Caki2 (cell line): ENCODE measurements at regions not wholly inside any gene's neighbourhood (a gene's known extent, or its start where the extent isn't known, plus 50 kb on each side); places are given as distances from the start of the nearest gene placed in this dataset.

ENCODE experiments used
- DNase-seq: peaks from one replicate; pipeline ENCODE4 v3.0.0-alpha.2; 2015; ENCODE audit warnings: low read depth
- in situ Hi-C: cut with HindIII; loops from 2 replicates; pipeline ENCODE4 v1.10.0; 2016; ENCODE audit warnings: low sequenced_read_pairs, low pct_unique_long_range_greater_than_20kb, mixed read lengths

DNA sequence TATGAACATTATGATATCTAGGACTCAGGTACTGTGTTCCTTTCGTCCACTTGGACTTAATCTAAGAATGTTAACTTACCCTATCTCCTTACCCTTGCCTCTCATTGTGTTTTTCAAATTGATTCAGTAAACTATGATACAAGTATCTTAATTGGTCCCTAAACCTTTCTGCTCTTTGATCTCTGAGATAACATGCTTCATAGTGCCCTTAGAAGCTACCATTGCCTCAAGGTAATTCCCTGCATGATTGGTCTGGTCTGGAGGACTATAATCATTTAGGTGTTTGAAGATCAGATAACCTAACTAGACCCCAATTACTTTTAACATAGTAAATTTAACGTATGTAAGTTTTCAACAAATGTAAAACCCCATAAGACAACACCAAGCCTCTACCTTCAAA is 169.9 kb upstream of the NBEA start:
- DNase-seq, result no peak
- in situ Hi-C loops, result no loop called here

DNA sequence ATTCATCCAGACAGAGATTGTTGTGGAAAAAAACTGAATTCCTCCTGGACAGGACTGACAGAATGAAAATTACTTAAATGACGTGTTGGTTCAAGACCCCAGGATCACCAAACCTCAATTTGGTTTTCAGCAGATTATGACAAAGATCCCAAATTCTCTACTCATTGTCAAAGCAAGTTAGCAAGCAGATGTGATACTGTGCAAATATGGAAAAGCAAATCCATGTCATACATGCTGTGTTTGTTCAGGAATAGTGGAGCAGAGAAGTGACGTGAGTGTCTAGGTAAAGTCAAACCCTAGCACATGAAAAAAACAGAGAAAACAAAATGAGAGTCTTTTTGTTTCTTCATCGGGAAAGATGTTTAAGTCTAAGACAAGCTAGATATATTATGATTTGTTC is 169.2 kb upstream of the NBEA start:
- DNase-seq, result no peak
- in situ Hi-C loops, result no loop called here

DNA sequence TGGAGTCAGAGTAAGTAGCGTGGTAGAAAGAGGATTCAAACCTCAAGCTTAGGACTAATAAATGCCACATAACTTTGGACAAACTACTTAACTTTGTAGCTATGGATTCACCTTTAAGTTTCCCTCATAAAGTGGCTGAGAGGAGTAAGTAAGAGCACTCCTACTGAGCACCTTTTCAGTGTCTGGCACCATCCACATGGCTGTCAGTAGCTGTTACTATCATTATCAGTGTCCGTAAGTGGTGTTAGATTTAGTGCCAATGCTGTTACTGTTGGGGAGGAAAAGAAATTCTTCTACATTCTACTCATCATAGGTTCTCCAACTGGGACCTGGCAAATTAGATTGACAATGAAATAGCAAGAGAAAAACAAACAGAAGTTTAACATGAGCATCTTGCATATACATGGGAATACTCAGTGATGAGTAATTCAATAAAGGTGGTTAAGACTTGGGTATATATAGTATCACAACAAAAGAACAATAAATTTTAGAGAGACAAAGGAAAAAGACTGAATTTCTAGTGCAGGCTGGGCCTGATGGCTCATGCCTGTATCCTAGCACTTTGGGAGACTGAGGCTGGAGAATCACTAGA is 165.6 kb upstream of the NBEA start:
- in situ Hi-C loops, result no loop called here
- DNase-seq, result no peak

DNA sequence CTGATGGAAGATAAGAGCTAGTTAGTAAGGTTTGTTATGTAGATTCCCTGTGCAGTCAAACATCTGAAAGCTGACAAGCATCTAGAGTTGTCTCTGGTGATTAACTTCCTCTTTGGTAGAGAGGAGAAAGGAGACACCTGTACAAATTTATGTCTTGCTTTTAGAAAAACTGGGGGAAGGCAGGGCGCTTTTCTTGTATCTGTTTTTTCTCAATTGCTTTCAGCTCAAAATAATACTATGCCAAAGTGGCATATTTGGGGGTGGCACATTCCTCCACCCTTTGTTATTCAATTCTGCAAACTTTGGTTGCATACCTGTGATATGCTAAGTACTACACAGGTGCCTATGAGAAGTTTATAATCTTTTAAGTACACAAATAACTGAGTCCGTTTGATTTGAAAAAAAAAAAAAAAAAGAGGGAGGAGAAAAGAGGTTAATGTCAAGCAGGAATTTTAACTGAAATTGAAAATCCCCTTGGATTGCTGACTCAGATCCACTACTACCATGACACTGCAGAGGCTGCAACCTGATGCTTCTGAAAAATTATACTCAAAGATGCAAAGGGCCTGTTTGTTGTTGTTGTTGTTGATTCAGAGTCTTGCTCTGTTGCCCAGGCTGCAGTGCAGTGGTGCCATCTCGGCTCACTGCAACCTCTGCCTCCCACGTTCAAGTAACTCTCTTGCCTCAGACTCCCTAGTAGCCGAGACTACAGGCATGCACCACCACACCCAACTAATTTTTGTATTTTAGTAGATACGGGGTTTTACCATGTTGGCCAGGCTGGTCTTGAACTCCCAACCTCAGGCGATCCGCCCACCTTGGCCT is 164.8 kb upstream of the NBEA start:
- no peak for DNase-seq
- in situ Hi-C loops, result no loop called here

DNA sequence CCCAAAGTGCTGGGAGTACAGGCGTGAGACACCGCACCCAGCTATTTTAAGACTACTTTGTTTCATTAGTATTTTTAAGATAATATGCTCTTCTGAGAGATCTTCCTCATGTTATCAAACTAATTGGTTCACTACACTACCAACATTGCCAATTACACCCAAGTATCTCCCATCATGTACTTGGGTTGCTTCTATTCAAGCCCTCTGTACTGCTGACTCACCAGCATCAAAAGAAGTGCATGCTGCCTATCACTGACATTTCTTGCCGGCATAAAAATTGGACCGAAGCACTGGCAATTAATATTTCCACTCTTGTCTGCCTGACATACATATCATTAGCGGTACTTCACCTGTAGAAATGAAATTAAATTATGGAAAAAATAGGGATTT is 164.2 kb upstream of the NBEA start:
- no peak for DNase-seq
- in situ Hi-C loops, result no loop called here

DNA sequence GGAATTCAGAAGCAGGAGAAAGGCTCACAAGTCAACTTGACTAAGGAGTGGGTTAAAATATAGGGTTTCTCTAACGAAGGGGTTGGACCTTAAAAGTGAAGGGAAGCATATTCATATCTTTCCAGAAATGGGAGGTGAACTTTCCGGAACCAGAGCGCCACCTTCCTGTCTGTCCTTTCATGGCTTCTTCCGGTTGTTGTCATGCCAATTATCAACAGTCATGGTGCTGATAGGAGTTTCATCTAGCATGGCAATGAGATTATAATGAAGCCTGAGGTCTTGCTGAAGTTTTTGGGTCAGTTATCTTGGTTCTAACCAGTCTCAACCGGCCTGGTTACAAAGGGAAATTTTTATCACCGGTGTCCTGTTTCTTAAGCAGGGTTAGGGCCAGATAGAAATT is 162.9 kb upstream of the NBEA start:
- in situ Hi-C loops, result no loop called here
- DNase-seq, result no peak

DNA sequence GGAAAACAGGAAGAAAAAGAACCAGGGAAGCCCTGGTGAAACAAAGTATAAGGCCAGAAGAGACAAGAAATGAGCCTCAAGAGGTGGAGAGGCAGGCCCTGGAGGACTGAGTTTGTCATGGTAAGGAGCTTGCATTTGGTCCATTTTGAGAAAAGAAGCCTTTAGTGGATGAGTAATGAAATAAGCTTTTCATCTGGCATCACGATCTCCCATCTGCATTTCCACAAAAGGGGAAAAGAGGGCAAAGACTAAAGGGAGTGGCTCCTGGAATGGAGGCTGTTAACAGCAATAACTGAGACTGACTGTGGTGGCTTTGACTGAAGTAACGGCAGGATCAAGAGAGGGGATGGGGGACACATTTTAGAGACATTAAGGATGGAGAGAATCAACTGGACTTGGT is 148.8 kb upstream of the NBEA start:
- in situ Hi-C loops, result no loop called here
- DNase-seq, result no peak

DNA sequence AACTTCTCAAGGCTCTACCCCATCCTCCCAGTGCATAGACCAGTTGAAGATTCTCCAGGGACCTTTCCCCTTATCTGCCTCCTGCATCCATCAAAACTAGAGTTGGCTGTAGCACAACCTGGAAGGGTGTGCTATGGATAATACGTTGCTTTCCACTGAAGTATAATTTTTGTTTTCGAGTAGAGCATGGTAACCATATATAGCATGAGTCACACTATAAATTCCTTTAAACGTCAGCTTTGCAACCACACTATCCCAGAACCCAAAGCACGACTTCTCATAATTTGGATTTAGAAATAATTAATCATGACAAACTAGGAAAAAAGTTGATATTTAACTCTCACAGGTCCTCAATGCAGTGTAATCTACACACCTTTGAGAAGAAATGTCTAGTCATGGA is 138.3 kb upstream of the NBEA start:
- no peak for DNase-seq
- in situ Hi-C loops, result no loop called here

DNA sequence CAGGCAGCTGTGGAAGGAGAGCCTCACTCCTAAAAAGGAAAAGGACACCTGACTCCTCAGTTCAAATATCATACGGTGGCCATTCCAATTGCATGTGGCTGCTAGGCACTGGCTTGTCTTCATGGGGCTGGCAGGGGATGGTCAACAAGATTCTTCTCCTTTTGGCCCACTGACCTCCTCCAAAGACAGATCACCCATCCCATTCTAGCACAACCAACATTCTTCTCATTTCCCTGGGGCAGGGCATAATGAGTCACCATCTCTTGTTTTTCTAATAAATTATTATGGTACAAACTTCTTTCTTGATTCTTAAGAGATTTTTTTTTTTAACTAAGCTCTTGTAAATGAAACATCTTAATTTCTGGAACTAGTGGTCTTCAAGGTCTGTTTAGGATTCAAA is 136.7 kb upstream of the NBEA start:
- in situ Hi-C loops, result no loop called here
- no peak for DNase-seq

DNA sequence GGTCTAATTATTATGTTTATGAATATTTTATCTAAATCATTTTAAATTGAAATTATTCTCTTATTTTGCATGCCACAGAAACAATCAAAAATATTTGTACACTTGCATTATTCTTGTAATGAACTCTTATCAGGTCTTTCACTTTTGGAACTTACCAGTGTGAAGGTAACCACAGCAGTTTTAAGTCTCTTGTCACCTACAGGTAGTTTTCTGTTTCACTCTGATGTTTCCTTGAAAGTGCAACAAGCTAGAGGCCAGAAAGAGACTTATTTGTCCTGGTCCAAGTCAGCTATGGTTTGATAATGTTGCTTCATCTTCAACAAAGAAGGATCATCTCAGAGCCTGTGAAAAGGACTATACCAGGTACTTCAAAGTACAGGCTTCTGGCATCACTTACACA is 133.4 kb upstream of the NBEA start:
- no peak for DNase-seq
- in situ Hi-C loops, result no loop called here

DNA sequence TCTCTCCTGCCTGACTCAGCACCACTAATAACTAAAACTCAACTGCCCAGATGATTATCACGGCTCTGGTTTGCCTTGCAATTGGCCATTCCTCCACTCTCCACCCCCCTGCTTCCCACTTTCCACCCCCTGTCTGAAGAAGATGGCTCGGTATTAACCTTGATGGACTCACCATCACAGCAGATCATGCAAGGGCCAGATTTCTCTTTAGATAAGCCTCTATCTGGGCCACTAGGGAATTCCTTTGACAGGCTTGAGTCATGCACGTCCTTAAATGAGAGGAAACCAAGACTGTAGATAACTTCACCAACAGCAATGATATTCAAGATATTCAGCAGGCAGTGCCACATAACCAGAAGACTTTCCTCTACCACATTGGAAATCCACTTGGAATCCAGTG is 131.1 kb upstream of the NBEA start:
- in situ Hi-C loops, result no loop called here
- DNase-seq, result no peak

DNA sequence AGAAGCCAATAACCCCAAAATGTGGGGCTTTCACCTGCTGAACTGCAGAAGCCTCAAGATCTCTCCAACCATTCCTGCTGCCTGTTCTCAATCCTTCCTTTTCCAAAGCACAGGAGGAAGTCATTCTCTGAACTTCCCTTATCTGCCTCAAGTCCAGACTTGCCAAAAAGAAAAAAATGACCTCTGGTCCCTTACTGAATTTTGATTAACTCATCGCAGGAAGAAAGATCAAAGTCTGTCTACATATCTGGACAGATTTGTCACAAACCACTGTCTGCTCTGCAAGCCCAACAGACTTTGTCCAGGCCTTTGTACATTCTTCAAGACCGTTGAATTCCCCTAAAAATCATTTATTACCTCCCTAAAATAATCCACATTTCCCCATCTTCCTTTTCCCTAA is 126.5 kb upstream of the NBEA start:
- in situ Hi-C loops, result no loop called here

DNA sequence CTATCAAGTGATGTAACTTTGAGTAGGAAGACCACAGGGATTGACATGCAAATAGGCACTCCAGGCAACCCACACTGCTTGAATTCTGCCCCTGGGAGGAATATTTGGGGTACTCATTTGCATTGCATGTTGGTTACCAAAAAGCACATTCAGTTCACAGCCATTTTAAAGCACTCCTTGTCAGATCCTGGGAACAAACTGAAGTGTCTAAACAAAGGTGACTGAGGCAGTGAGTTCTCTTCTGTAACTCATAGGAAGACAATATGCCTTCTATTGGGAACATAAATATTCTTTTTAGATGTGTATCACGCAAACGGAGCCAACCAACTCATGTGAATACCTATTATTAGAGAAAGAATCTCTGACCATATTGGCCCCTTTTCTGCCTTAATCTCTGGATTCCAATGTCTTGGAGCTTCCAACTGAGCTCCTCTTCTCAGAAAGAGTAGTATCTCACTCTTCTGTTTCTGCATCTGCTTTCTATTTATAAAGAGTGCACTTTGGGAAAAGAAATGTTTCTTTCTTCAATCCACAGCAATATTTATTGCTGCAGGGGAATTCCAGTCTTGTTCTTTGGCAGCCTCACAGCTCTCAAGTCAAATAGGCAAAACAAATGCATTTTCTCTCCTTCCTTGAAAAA is 125.7 kb upstream of the NBEA start:
- in situ Hi-C loops, result no loop called here
- no peak for DNase-seq

More for the DNA sequence above, 126.5 kb upstream of the NBEA start:
- DNase-seq, result no peak

DNA sequence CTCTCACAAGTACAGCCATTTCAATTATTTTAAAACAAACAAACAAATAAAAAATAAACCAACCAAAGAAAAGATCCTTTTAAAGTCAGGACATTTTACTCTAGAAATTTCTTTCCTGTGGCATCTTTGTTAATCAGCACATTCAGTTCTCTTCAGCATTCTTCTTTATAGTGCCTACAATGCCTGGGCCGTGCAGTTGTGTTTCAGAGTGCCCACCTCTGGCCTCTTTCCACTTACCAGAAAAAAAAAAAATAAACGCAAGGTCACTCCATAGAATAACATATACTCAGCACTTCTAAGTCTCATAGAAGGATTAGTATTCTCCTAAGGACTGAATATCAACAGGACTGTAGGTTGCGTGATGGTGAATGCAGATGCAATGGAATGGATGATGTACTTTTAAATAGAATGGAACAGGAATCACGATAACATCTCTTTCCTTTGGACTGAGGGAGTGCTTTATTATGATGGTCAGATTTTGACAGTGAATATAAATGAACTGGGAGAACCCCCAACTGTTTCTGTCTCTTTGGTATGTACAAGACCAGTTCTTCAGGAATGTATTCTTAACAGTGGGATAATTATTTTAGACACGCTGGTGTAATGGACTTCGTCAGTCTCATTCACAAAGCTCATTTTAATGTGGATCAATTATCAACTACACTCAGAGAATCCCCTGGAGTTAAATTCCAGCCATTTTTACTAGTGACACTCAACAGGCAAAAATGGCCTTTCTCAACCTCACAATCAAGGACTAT is 125.0 kb upstream of the NBEA start:
- DNase-seq, result no peak
- in situ Hi-C loops, result no loop called here

DNA sequence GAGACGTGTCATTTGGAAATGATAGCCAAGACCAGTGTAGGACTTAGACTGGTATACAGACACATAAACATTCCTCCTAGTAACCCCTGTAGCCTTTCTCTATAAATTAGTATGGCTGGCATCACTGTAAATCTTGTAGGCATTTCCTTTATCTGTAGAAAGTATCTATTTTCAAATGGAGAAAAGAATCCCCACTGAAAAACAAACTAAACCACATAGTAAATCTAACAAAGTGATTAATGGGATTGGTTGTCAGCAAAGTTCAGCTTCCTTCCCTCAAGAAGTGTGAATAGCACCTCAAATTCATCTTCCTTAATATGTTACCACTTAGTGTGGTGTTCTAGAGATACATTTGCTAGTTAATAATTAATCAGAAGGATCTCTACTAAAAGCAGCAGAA is 119.4 kb upstream of the NBEA start:
- peak; percentile 63 for DNase-seq
- in situ Hi-C loops, result no loop called here

DNA sequence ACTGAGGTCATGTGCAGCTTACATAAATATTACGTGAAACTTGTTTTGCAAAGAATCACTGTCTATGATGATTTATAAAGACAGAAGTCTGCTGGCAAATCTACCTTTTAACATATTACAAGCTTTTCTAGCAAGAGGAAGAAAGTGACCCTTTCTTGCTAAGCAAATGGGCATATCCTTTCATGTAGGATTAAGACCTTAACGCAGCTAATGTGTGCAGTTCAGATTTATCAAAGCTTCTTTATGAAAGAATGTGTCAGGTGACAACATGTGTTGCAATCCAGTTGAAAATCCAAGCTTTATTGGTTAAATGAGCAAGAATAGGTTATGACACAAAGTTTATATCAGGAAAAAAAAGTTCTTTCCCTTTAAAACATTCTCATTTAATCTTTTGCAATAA is 115.6 kb upstream of the NBEA start:
- peak; percentile 10 for DNase-seq
- in situ Hi-C loops, result no loop called here

DNA sequence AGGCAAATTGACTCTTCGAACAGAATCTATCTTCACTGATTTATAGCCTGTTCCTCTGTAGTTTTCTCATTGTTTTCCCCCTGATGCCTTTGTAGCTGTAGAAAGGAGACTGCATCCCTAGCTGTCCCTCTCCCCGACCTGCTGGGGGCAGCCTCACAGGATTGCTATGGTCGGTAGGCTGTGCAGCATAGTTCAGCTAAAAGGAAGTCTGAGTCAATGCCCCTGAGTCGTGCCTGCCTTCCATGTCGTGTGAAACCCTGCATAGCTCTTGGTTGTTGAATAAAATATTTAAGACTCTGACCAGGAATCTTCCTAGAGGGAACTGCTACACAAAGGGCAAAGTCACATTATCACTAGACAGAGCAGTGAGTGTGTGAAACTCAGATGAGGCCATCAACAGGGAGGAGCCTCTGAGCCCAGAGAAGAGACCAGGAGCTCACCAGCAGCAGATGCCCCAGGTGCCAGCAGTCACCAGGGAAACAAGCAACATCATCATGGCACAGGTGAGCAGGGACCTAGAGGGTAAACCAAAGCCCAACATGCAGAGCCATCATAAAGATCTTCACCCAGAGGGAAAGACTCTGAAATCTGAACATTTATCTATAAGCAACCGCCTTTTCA is 108.4 kb upstream of the NBEA start:
- peak; percentile 16 for DNase-seq
- in situ Hi-C loops, result no loop called here

DNA sequence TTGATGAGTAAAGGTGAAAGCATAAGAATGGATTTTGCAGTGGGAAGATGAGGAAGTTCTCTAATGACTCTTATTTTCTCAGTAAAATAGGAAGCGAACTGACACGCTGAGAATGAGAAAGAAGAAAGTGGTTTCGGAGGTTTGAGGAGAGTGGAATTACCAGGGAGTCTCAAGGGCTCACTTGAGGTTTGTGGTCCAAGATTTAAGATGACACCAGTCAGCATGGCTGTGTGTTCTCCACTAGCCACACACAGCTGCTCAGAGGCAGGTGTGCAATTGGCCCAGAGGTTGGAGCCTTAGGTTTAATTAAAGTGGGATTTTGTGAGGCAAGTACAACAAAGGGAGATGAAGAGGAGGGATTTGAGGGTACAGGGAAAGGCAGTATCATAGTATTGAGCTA is 99.6 kb upstream of the NBEA start:
- DNase-seq, result no peak
- in situ Hi-C loops, result no loop called here

DNA sequence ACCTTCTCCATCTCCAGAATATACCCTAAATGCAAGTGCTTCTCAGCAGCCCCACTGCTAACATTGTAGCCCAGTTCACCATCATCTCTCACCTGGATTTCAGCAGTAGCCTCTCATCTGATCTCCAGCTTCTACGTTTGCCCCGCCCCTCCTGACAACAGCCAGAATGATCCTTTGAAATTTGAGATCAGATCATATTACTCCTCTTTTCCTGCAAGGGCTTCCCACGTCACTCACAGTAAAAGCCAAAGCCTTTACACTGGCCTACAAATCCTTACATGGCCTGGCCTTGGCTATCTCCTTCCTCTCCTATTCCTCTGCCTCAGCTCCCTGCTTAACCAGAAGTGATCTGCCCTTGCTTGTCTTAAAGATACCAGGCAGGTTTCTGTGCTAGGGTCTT is 94.3 kb upstream of the NBEA start:
- no peak for DNase-seq
- in situ Hi-C loops, result no loop called here
